H9 (cell line): ENCODE measurements at regions not wholly inside any gene's neighbourhood (a gene's known extent, or its start where the extent isn't known, plus 50 kb on each side); places are given as distances from the start of the nearest gene placed in this dataset.

Experiments used
- DNase-seq: peaks from one replicate; pipeline ENCODE4 v3.0.0-alpha.2; 2017
- H2AFZ ChIP-seq: one replicate; pipeline ENCODE4 v1.6.1; 2013; ENCODE audit warnings: mild to moderate bottlenecking, low read length, control low read depth, moderate library complexity
- H2AK5ac ChIP-seq: 2 replicates; pipeline ENCODE4 v1.6.1; 2013; ENCODE audit warnings: low read length, control low read depth, mixed read lengths; ENCODE audit not compliant: insufficient read length
- H2BK120ac ChIP-seq: one replicate; pipeline ENCODE4 v1.6.1; 2013; ENCODE audit warnings: low read depth, mild to moderate bottlenecking, low read length, control low read depth, inconsistent platforms; ENCODE audit not compliant: poor library complexity, severe bottlenecking
- H2BK12ac ChIP-seq: 2 replicates; pipeline ENCODE4 v1.6.1; 2013; ENCODE audit warnings: low read length, control low read depth, mixed read lengths, low read depth; ENCODE audit not compliant: insufficient read length
- H2BK15ac ChIP-seq: 2 replicates; pipeline ENCODE4 v1.6.1; 2013; ENCODE audit warnings: low read depth, low read length, control low read depth
- H2BK20ac ChIP-seq: one replicate; pipeline ENCODE4 v1.6.1; 2013; ENCODE audit warnings: low read depth, mild to moderate bottlenecking, low read length, control low read depth, inconsistent platforms; ENCODE audit not compliant: poor library complexity, severe bottlenecking
- H2BK5ac ChIP-seq: 2 replicates; pipeline ENCODE4 v1.6.1; 2013; ENCODE audit warnings: low read length, control low read depth, mixed read lengths; ENCODE audit not compliant: insufficient read length
- H3K14ac ChIP-seq: 2 replicates; pipeline ENCODE4 v1.6.1; 2013; ENCODE audit warnings: low read length, control low read depth; ENCODE audit not compliant: insufficient read depth
- H3K18ac ChIP-seq: 2 replicates; pipeline ENCODE4 v1.6.1; 2013; ENCODE audit warnings: low read depth, mild to moderate bottlenecking, mixed read lengths, low read length, control low read depth; ENCODE audit not compliant: insufficient read length
- H3K23ac ChIP-seq: 2 replicates; pipeline ENCODE4 v1.6.1; 2013; ENCODE audit warnings: low read length, control low read depth, mixed read lengths, low read depth; ENCODE audit not compliant: insufficient read length
- H3K23me2 ChIP-seq: 2 replicates; pipeline ENCODE4 v1.6.1; 2013; ENCODE audit warnings: low read depth, mild to moderate bottlenecking, mixed read lengths, low read length, control low read depth; ENCODE audit not compliant: insufficient read length, poor library complexity, severe bottlenecking
- H3K27ac ChIP-seq: 2 replicates; pipeline ENCODE4 v1.5.1; 2013; ENCODE audit warnings: low read length, control low read depth, mixed read lengths, low read depth; ENCODE audit not compliant: insufficient read length
- H3K27me3 ChIP-seq: 2 replicates; pipeline ENCODE4 v1.6.1; 2013; ENCODE audit warnings: low read length, control low read depth, inconsistent platforms; ENCODE audit not compliant: insufficient read depth
- H3K4ac ChIP-seq: 2 replicates; pipeline ENCODE4 v1.6.1; 2013; ENCODE audit warnings: low read depth, mild to moderate bottlenecking, control low read depth, inconsistent platforms, low read length, moderate library complexity
- H3K4me1 ChIP-seq: 2 replicates; pipeline ENCODE4 v1.6.1; 2013; ENCODE audit warnings: low read length, control low read depth, inconsistent platforms; ENCODE audit not compliant: insufficient read depth
- H3K4me2 ChIP-seq: 2 replicates; pipeline ENCODE4 v1.6.1; 2013; ENCODE audit warnings: low read length, control low read depth, mixed read lengths; ENCODE audit not compliant: insufficient read length, insufficient read depth
- H3K56ac ChIP-seq: 2 replicates; pipeline ENCODE4 v1.6.1; 2013; ENCODE audit warnings: low read depth, mild to moderate bottlenecking, mixed read lengths, low read length, control low read depth; ENCODE audit not compliant: insufficient read length
- H3K79me1 ChIP-seq: 2 replicates; pipeline ENCODE4 v1.6.1; 2013; ENCODE audit warnings: low read depth, mild to moderate bottlenecking, moderate library complexity, low read length, control low read depth, inconsistent platforms; ENCODE audit not compliant: insufficient read depth, poor library complexity, severe bottlenecking
- H3K79me2 ChIP-seq: 2 replicates; pipeline ENCODE4 v1.6.1; 2013; ENCODE audit warnings: low read length, control low read depth, inconsistent platforms; ENCODE audit not compliant: insufficient read depth
- H3K9ac ChIP-seq: 2 replicates; pipeline ENCODE4 v1.6.1; 2013; ENCODE audit warnings: low read length, control low read depth, mixed read lengths; ENCODE audit not compliant: insufficient read length; ENCODE audit errors: extremely low read depth
- H3K9me3 ChIP-seq: one replicate; pipeline ENCODE4 v1.6.1; 2013; ENCODE audit warnings: low read depth, low read length, inconsistent platforms; ENCODE audit not compliant: control insufficient read depth
- H3T11ph ChIP-seq: one replicate; pipeline ENCODE4 v1.6.1; 2013; ENCODE audit warnings: mild to moderate bottlenecking, low read length, control low read depth, inconsistent platforms
- H4K20me1 ChIP-seq: one replicate; pipeline ENCODE4 v1.6.1; 2013; ENCODE audit not compliant: control insufficient read depth, insufficient read length, insufficient read depth
- H4K5ac ChIP-seq: 2 replicates; pipeline ENCODE4 v1.6.1; 2013; ENCODE audit warnings: low read depth, mild to moderate bottlenecking, mixed read lengths, low read length, control low read depth; ENCODE audit not compliant: insufficient read length
- H4K8ac ChIP-seq: replicated peaks from 2 replicates; pipeline ENCODE4 v1.6.1; 2013; ENCODE audit warnings: low read length, control low read depth, mixed read lengths, low read depth; ENCODE audit not compliant: insufficient read length
- H4K91ac ChIP-seq: 2 replicates; pipeline ENCODE4 v1.6.1; 2013; ENCODE audit warnings: low read depth, mild to moderate bottlenecking, moderate library complexity, mixed read lengths, low read length, control low read depth; ENCODE audit not compliant: insufficient read length
- H3K27ac Mint-ChIP-seq, 3 experiments: 2 replicates in 2 of 3; 3 replicates in 1 of 3; pipeline ENCODE4 v1.8.0; 2020 to 2021; ENCODE audit warnings: mixed read lengths in 3 of 3, mild to moderate bottlenecking in 1 of 3, moderate library complexity in 1 of 3
- H3K27me3 Mint-ChIP-seq: 2 replicates; pipeline ENCODE4 v1.8.0; 2021; ENCODE audit warnings: low read depth, mild to moderate bottlenecking, moderate library complexity, mixed read lengths
- H3K36me3 Mint-ChIP-seq, 3 experiments: 2 replicates in 2 of 3; 3 replicates in 1 of 3; pipeline ENCODE4 v1.8.0; 2020 to 2021; ENCODE audit warnings: low read depth in 3 of 3, mixed read lengths in 3 of 3; ENCODE audit not compliant: insufficient read depth in 1 of 3
- H3K4me1 Mint-ChIP-seq, 2 experiments: 2 replicates each; pipeline ENCODE4 v1.8.0; 2020; ENCODE audit warnings: mixed read lengths in 2 of 2
- H3K4me3 Mint-ChIP-seq, 2 experiments: 2 replicates in 1 of 2; 3 replicates in 1 of 2; pipeline ENCODE4 v1.8.0; 2020 to 2021; ENCODE audit warnings: mild to moderate bottlenecking in 2 of 2, mixed read lengths in 2 of 2, moderate library complexity in 1 of 2
- H3K9me3 Mint-ChIP-seq, 2 experiments: 2 replicates in 1 of 2; 3 replicates in 1 of 2; pipeline ENCODE4 v1.8.0; 2020; ENCODE audit warnings: mild to moderate bottlenecking in 2 of 2, mixed read lengths in 2 of 2, moderate library complexity in 1 of 2
- CTCF ChIP-seq: fragments of 200-600 bp; sonication (generic); conservative IDR thresholded peaks from 3 replicates; pipeline ENCODE4 v1.8.0; 2021; ENCODE audit warnings: antibody characterized with exemption, mild to moderate bottlenecking
- WGBS: extraction: QIAGEN DNeasy Blood & Tissue Kit; methylation state at CpG from one replicate; pipeline ENCODE4 v1.1.7; 2013; ENCODE audit warnings: missing lambda C conversion rate, low lambda C conversion rate, mixed read lengths; ENCODE audit not compliant: insufficient read length; ENCODE audit errors: extremely low coverage; 5-methylcytosine and 5-hydroxymethylcytosine counted together

GRCh38 chr2:228938629-228939028 is 332.5 kb downstream of the PID1 start:
- no peak overlapping the region for H2BK20ac ChIP-seq
- Mint-ChIP-seq H3K4me3 (no peak overlapping the region), H3K27ac (no peak overlapping the region), H3K27me3 (no peaks in the 10 kb centered on the region; the same call in 1 of the 2 replicates), H3K9me3 (peaks cover 4 to 8% of the 10 kb centered on the region in 2 experiments; a peak in 4 of 5 replicates), H3K4me1 (no peaks in the 10 kb centered on the region), H3K36me3 (peaks cover 0 to 2% (median 1%) of the 10 kb centered on the region in 3 experiments; a peak in 2 of 7 replicates)
- no peaks in the 10 kb centered on the region for H3K9me3 ChIP-seq
- no peak overlapping the region for H4K8ac ChIP-seq
- WGBS, result no CpG with 5 or more reads among the region's 2 CpGs
- H3K27me3 ChIP-seq, result no peaks in the 10 kb centered on the region
- no peak overlapping the region for H3T11ph ChIP-seq
- no peak overlapping the region for H3K23ac ChIP-seq
- no peak overlapping the region for H4K91ac ChIP-seq
- no peaks in the 10 kb centered on the region for H3K79me1 ChIP-seq
- no peaks in the 10 kb centered on the region for H3K23me2 ChIP-seq
- no peak overlapping the region for H3K27ac ChIP-seq
- no peak overlapping the region for H3K14ac ChIP-seq
- no peak overlapping the region for H3K9ac ChIP-seq
- no peaks in the 10 kb centered on the region for H3K79me2 ChIP-seq
- H4K5ac ChIP-seq, result no peak overlapping the region
- no peaks in the 10 kb centered on the region for H4K20me1 ChIP-seq
- no peaks in the 10 kb centered on the region for H3K4me1 ChIP-seq
- no peak for DNase-seq
- no peak overlapping the region for H3K18ac ChIP-seq
- no peak overlapping the region for H2AK5ac ChIP-seq
- no peak overlapping the region for H2BK120ac ChIP-seq
- no peak overlapping the region for H2AFZ ChIP-seq
- H3K4ac ChIP-seq, result no peak overlapping the region
- no peak overlapping the region for H2BK15ac ChIP-seq
- H2BK12ac ChIP-seq, result no peak overlapping the region
- no peak overlapping the region for H3K56ac ChIP-seq
- no peak overlapping the region for H2BK5ac ChIP-seq
- TF ChIP-seq CTCF, result no peak
- H3K4me2 ChIP-seq, result no peak overlapping the region
